GM10248 (cell line): ENCODE measurements at regions not wholly inside any gene's neighbourhood (a gene's known extent, or its start where the extent isn't known, plus 50 kb on each side); places are given as distances from the start of the nearest gene placed in this dataset.

Experiments
- CTCF ChIA-PET: fragments of 300-600 bp; sonication (Branson Sonifier 250); formaldehyde crosslinking; extraction: SDS; loops from one replicate; lab custom pipeline; 2021; ENCODE audit warnings: antibody characterized with exemption; lab: Yijun Ruan, JAX
- POLR2A ChIA-PET: fragments of 350-650 bp; sonication (Branson Sonifier 250); formaldehyde crosslinking; extraction: SDS; loops from one replicate; lab custom pipeline; 2020; ENCODE audit warnings: antibody characterized with exemption; lab: Yijun Ruan, JAX
- DNase-seq: peaks from one replicate; pipeline ENCODE4 v3.0.0; 2012; ENCODE audit errors: extremely low spot score
- TF ChIP-seq, protein P1 (sequence below): IDR thresholded peaks from 2 replicates; pipeline ENCODE4 v1.5.1; 2012; ENCODE audit warnings: mild to moderate bottlenecking, low read depth; ENCODE audit errors: extremely low read depth, missing control alignments, control extremely low read depth

DNA sequence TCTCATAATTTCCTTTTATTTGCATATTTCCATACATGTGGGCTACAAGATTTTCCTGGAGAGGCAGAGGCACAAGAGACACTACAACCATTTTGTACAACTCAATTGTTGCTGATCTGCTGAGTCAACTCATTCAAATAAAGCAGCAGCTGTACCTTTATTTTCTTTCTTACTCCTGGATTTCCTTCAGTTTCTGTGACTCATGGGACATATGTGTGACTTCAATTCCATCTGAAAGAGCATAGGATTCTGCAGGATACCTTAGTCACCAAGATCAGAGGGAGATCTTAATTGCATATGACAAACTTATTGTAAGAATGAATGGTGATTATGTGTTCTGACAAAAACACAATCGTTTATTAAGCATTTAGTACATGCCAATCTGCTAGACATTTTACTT, 2219.4 kb downstream of the NCAM2 start:
- POLR2A ChIA-PET, result no interaction called here
- CTCF ChIA-PET, result no interaction called here

DNA sequence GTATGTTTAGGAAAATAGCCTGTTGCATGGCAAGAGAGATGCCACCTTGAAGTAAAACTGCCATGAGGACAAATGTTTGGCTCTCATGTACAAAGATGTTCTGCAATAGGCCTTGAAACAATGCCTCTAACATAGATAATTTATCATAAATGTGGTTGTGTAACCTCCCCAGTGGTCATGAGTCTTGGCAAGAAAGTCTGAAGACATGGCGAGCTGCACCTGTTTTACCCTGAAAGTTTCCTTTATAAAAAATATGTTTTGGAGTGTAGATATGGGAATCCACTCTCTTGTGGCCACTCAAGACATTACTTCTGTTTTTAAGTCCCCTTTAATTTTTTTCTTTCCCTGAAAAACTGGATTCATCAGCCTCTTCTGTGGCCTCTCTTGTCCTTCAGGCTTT, 2217.1 kb downstream of the NCAM2 start:
- ChIA-PET POLR2A (no interaction called here), CTCF (no interaction called here)
- TF ChIP-seq, protein P1, sequence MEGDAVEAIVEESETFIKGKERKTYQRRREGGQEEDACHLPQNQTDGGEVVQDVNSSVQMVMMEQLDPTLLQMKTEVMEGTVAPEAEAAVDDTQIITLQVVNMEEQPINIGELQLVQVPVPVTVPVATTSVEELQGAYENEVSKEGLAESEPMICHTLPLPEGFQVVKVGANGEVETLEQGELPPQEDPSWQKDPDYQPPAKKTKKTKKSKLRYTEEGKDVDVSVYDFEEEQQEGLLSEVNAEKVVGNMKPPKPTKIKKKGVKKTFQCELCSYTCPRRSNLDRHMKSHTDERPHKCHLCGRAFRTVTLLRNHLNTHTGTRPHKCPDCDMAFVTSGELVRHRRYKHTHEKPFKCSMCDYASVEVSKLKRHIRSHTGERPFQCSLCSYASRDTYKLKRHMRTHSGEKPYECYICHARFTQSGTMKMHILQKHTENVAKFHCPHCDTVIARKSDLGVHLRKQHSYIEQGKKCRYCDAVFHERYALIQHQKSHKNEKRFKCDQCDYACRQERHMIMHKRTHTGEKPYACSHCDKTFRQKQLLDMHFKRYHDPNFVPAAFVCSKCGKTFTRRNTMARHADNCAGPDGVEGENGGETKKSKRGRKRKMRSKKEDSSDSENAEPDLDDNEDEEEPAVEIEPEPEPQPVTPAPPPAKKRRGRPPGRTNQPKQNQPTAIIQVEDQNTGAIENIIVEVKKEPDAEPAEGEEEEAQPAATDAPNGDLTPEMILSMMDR, result no peak
- DNase-seq, result no peak

More for the DNA sequence above, 2219.4 kb downstream of the NCAM2 start:
- no peak for DNase-seq
- TF ChIP-seq, protein P1, result no peak
